Mucosa of descending colon (tissue), 3 donors: ENCODE measurements at regions not wholly inside any gene's neighbourhood (a gene's known extent, or its start where the extent isn't known, plus 50 kb on each side); places are given as distances from the start of the nearest gene placed in this dataset.

ENCODE experiments used
- ATAC-seq: fragments of 200-7000 bp; cut with Tn5 transposase; one replicate; pipeline ENCODE4 v1.9.1; 2020; ENCODE audit warnings: mild to moderate bottlenecking, moderate library complexity
- DNase-seq, 3 donors: peaks; one replicate each; pipeline ENCODE4 v3.0.0-alpha.2; 2020
- H3K36me3 ChIP-seq: fragments of 200-600 bp; one replicate; pipeline ENCODE4 v1.8.0; 2021; ENCODE audit warnings: low read depth, mild to moderate bottlenecking
- H3K4me1 ChIP-seq: fragments of 200-600 bp; one replicate; pipeline ENCODE4 v1.8.0; 2021; ENCODE audit warnings: low read depth, mild to moderate bottlenecking
- H3K4me3 ChIP-seq: fragments of 200-600 bp; one replicate; pipeline ENCODE4 v1.8.0; 2021; ENCODE audit warnings: mild to moderate bottlenecking
- H3K9me3 ChIP-seq: fragments of 200-600 bp; one replicate; pipeline ENCODE4 v1.8.0; 2021; ENCODE audit warnings: mild to moderate bottlenecking
- CTCF ChIP-seq: fragments of 200-600 bp; IDR thresholded peaks from one replicate; pipeline ENCODE4 v1.8.0; 2022; ENCODE audit warnings: antibody characterized with exemption, mild to moderate bottlenecking
- intact Hi-C, 2 donors: fragments of 100-400 bp; cut with DNase I in 1 of 2; cut with micrococcal nuclease in 1 of 2; formaldehyde crosslinking; loops; one replicate each; pipeline versions ENCODE4 v1.11.0 to v1.11.1; 2022; cut with DNase I, micrococcal nuclease
- donor health status: DM: no; HTN: no; CAD: no; lungs with moderate emphysema.
- donor health status: DM: no; HTN: no; CAD: no.
- donor health status: DM: no; HTN: yes; CAD: no.

- H3K4me3 ChIP-seq, result no peak overlapping the region
- intact Hi-C loops, result no loop called here
- TF ChIP-seq CTCF, result no peak
- H3K4me1 ChIP-seq, result no peaks in the 10 kb centered on the region
- DNase-seq, result no peak
- no peaks in the 10 kb centered on the region for H3K36me3 ChIP-seq
- no peaks in the 10 kb centered on the region for H3K9me3 ChIP-seq
- no peak for ATAC-seq
Measured at GRCh38 chr10:78901694-78902093, 167.1 kb upstream of the ZMIZ1 start.

GRCh38 chr10:78902815-78903214 is 166.0 kb upstream of the ZMIZ1 start:
- H3K4me3 ChIP-seq, result no peak overlapping the region
- DNase-seq (no peak), ATAC-seq (no peak)
- no peaks in the 10 kb centered on the region for H3K36me3 ChIP-seq
- H3K4me1 ChIP-seq, result no peaks in the 10 kb centered on the region
- no peaks in the 10 kb centered on the region for H3K9me3 ChIP-seq
- TF ChIP-seq CTCF, result no peak
- intact Hi-C loops, result no loop called here

GRCh38 chr10:78903341-78903940 is 165.3 kb upstream of the ZMIZ1 start:
- H3K4me1 ChIP-seq, result no peaks in the 10 kb centered on the region
- H3K9me3 ChIP-seq, result no peaks in the 10 kb centered on the region
- H3K4me3 ChIP-seq, result no peak overlapping the region
- ATAC-seq (no peak), DNase-seq (no peak)
- TF ChIP-seq CTCF, result no peak
- intact Hi-C loops, result no loop called here
- no peaks in the 10 kb centered on the region for H3K36me3 ChIP-seq

GRCh38 chr10:78904196-78904595 is 164.6 kb upstream of the ZMIZ1 start:
- TF ChIP-seq CTCF, result no peak
- Histone ChIP-seq H3K4me3 (no peak overlapping the region), H3K4me1 (no peaks in the 10 kb centered on the region), H3K9me3 (no peaks in the 10 kb centered on the region), H3K36me3 (no peaks in the 10 kb centered on the region)
- ATAC-seq (no peak), DNase-seq (no peak)
- intact Hi-C loops, result no loop called here

GRCh38 chr10:78905015-78905956 is 163.5 kb upstream of the ZMIZ1 start:
- no peaks in the 10 kb centered on the region for H3K4me1 ChIP-seq
- DNase-seq (no peak), ATAC-seq (no peak)
- H3K4me3 ChIP-seq, result no peak overlapping the region
- no peaks in the 10 kb centered on the region for H3K36me3 ChIP-seq
- TF ChIP-seq CTCF, result no peak
- H3K9me3 ChIP-seq, result no peaks in the 10 kb centered on the region
- intact Hi-C loops, result no loop called here
